ENCODE measurements at regions not wholly inside any gene's neighbourhood (a gene's known extent, or its start where the extent isn't known, plus 50 kb on each side); places are given as distances from the start of the nearest gene placed in this dataset.

DNA sequence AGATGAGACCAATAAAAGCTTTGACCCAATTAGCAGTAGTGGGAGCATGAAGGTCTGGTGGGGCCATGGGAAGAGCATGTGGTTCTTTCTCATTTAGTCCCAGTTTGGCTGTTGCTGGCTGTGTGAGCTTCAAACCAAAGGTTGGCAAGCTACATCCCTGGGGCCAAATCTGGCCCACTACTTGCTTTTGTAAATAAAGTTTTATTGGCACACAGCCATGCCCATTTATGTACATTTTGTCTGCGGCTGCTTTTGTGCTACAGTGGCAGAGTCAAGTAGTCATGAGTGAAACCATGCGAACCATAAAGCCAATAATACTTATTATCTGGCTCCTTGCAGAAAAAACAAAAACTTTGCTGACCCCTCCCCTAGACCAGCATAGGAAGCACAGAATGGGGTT is 196.9 kb downstream of the PRDM2 start:
- TF ChIP-seq, protein P1, sequence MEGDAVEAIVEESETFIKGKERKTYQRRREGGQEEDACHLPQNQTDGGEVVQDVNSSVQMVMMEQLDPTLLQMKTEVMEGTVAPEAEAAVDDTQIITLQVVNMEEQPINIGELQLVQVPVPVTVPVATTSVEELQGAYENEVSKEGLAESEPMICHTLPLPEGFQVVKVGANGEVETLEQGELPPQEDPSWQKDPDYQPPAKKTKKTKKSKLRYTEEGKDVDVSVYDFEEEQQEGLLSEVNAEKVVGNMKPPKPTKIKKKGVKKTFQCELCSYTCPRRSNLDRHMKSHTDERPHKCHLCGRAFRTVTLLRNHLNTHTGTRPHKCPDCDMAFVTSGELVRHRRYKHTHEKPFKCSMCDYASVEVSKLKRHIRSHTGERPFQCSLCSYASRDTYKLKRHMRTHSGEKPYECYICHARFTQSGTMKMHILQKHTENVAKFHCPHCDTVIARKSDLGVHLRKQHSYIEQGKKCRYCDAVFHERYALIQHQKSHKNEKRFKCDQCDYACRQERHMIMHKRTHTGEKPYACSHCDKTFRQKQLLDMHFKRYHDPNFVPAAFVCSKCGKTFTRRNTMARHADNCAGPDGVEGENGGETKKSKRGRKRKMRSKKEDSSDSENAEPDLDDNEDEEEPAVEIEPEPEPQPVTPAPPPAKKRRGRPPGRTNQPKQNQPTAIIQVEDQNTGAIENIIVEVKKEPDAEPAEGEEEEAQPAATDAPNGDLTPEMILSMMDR (IDR thresholded peaks at IDR 0.05; ENCODE audit: poor library complexity) = no peak
- TF ChIP-seq EZH2 (IDR thresholded peaks at IDR 0.05; ENCODE audit: borderline replicate concordance) = no peak
- no peak for TF ChIP-seq EZH2phosphoT487 (IDR thresholded peaks at IDR 0.05; ENCODE audit: low read depth, severe bottlenecking, unreplicated experiment)

Data from hepatocyte (in vitro differentiated cells).